HG03575 (cell line): ENCODE measurements at regions not wholly inside any gene's neighbourhood (a gene's known extent, or its start where the extent isn't known, plus 50 kb on each side); places are given as distances from the start of the nearest gene placed in this dataset.

Experiments
- ATAC-seq: cut with Tn5 transposase; IDR thresholded peaks from one replicate; pipeline ENCODE4 v1.9.1; 2021; ENCODE audit not compliant: unreplicated experiment, insufficient number of reproducible peaks, low FRiP score; ENCODE audit errors: extremely low read depth

- ATAC-seq, result no peak
Observed at GRCh38 chr1:221634606-221635005, 107.3 kb downstream of the DUSP10 start.

GRCh38 chr1:221635305-221635704 lies 106.6 kb downstream of the DUSP10 start:
- ATAC-seq, result no peak

DNA sequence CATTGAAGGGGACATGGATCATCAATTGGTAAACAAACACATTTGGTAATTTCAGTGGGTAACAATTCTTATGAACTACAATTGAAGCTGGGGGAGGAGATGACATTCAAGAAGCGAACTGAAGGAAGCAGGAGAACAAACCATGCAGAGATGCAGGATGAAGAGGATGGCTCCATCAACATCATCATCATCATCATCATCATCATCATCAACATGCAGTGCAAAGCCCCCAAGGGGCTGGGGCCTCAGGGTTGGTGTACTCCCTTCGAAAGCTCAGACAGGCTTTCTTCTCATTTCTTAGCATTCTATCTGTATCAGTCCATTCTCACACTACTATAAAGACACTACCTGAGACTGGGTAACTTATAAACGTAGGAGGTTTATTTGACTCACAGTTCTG lies 105.8 kb downstream of the DUSP10 start:
- no peak for ATAC-seq

GRCh38 chr1:221636967-221637366 lies 104.9 kb downstream of the DUSP10 start:
- no peak for ATAC-seq

- no peak for ATAC-seq
Observed at GRCh38 chr1:221637641-221638041, 104.2 kb downstream of the DUSP10 start.

- no peak for ATAC-seq
Observed at GRCh38 chr1:221638595-221638994, 103.3 kb downstream of the DUSP10 start.

- no peak for ATAC-seq
Observed at GRCh38 chr1:221641811-221642210, 100.1 kb downstream of the DUSP10 start.

DNA sequence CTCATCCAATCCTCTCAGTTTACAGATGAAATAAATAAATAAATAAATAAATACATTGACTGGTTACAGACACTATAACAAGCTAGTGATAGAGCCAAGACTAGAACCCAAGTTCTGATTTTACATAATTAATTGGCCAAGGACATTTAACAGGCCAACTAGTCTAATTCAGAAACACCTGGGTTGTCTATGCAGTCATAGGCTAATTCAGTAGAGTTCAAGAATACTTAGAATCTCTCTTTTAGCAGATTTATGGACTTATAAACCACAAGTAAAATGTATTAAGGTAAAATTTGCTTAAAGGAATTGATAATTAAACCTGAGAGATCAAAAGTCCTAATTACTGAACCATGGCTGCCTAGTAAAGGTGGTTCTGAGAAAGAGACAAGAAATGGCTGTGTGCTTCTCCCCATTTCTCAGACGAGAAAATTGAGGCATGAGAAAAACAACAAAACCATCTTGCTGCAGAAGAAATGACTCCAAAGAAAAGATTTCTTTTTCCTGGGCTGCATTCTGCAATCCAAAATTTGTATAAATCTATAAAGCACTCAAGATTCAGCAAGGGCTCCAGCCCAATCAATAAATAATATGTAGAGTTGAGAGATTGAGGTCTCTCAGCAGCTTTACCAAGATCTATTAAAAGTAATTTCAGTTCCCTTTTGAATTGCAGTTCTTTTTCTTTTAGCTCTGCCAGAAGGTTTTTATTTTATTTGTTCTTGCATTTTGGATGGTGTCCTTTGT lies 98.3 kb downstream of the DUSP10 start:
- peak; percentile 58 for ATAC-seq

- no peak for ATAC-seq
Observed at GRCh38 chr1:221644145-221644448, 97.8 kb downstream of the DUSP10 start.

DNA sequence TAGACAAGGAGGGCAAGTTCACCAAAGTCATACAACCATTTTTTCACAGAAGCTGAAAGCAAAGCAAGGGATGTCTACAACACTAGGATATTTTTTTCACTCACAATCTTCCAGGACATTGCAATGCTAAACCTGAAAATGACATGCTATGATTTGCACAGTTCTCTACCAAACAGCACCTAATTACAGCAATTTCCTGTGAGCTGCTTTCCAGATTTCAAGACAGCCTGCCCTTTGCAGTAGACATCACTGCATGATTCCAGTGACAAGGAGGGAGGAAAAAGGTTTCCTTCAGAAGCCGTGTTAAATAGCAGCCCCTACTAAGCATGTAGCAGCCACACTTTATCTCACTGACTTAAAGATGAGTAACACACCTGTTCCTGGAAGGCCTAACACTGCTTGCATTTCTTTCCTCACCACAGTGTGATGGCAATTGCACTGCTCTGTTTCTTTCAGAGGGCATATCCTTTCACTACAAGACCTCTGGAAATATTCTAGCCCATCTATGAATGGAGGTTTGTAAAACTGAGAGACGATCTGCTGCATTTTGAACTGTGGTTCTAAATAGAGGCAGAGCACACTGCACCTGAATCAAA lies 97.1 kb downstream of the DUSP10 start:
- ATAC-seq, result no peak

- ATAC-seq, result no peak
Observed at GRCh38 chr1:221648201-221648600, 93.7 kb downstream of the DUSP10 start.
